IMR-90 (cell line): ENCODE measurements at regions not wholly inside any gene's neighbourhood (a gene's known extent, or its start where the extent isn't known, plus 50 kb on each side); places are given as distances from the start of the nearest gene placed in this dataset.

Source experiments
- ATAC-seq: fragments of 200-7000 bp; cut with Tn5 transposase; 2 replicates; pipeline ENCODE4 v1.9.1; 2020; ENCODE audit warnings: low read depth, mild to moderate bottlenecking, moderate library complexity
- BruUV-seq: library from RNA; stranded (reverse); fragments of 400-500 nt; replicated peaks from 2 replicates; lab custom pipeline; 2021; lab: Mats Ljungman, UMichigan
- CTCF ChIA-PET: fragments of 300-600 bp; formaldehyde crosslinking; extraction: SDS; loops from one replicate; lab custom pipeline; 2021; ENCODE audit warnings: antibody characterized with exemption; lab: Yijun Ruan, JAX
- POLR2A ChIA-PET: fragments of 300-600 bp; sonication (Branson Sonifier 250); formaldehyde crosslinking; loops from one replicate; lab custom pipeline; 2022; ENCODE audit warnings: antibody characterized with exemption; ENCODE audit not compliant: unreplicated experiment; lab: Charles Lee
- DNase-seq: peaks from one replicate; pipeline ENCODE4 v3.0.0; 2013
- H2AFZ ChIP-seq: replicated peaks from 2 replicates; pipeline ENCODE3; 2013; ENCODE audit warnings: low read length, mild to moderate bottlenecking; ENCODE audit not compliant: poor library complexity
- H2AK5ac ChIP-seq: 2 replicates; pipeline ENCODE4 v1.6.1; 2013; ENCODE audit warnings: low read depth, low read length, inconsistent platforms
- H2AK9ac ChIP-seq: replicated peaks from 2 replicates; pipeline ENCODE3; 2013; ENCODE audit warnings: mild to moderate bottlenecking, low read depth, low read length, moderate library complexity; ENCODE audit not compliant: poor library complexity
- H2BK120ac ChIP-seq: 2 replicates; pipeline ENCODE4 v1.6.1; 2013; ENCODE audit warnings: low read depth, low read length, inconsistent platforms
- H2BK15ac ChIP-seq: 3 replicates; pipeline ENCODE4 v1.6.1; 2013; ENCODE audit warnings: low read depth, low read length, inconsistent platforms
- H2BK20ac ChIP-seq: 2 replicates; pipeline ENCODE4 v1.6.1; 2013; ENCODE audit warnings: low read depth, mild to moderate bottlenecking, inconsistent platforms, low read length, moderate library complexity
- H2BK5ac ChIP-seq: 2 replicates; pipeline ENCODE4 v1.6.1; 2013; ENCODE audit warnings: mild to moderate bottlenecking, low read depth, low read length, inconsistent platforms; ENCODE audit not compliant: poor library complexity, severe bottlenecking
- H3K14ac ChIP-seq: replicated peaks from 2 replicates; pipeline ENCODE4 v1.6.1; 2013; ENCODE audit warnings: low read depth, low read length, inconsistent platforms
- H3K18ac ChIP-seq: 2 replicates; pipeline ENCODE4 v1.6.1; 2013; ENCODE audit warnings: low read depth, low read length, control low read depth
- H3K23ac ChIP-seq: 2 replicates; pipeline ENCODE4 v1.6.1; 2013; ENCODE audit warnings: low read depth, low read length, inconsistent platforms
- H3K27ac ChIP-seq: 2 replicates; pipeline ENCODE4 v1.5.1; 2013; ENCODE audit warnings: mild to moderate bottlenecking, control low read depth, low read length; ENCODE audit not compliant: insufficient read depth
- H3K27me3 ChIP-seq: 2 replicates; pipeline ENCODE4 v1.6.1; 2013; ENCODE audit warnings: low read length; ENCODE audit not compliant: control insufficient read depth, insufficient read depth
- H3K36me3 ChIP-seq: 2 replicates; pipeline ENCODE4 v1.6.1; 2013; ENCODE audit warnings: low read length, mixed read lengths; ENCODE audit not compliant: control insufficient read depth, insufficient read depth
- H3K4ac ChIP-seq: 2 replicates; pipeline ENCODE4 v1.6.1; 2013; ENCODE audit warnings: low read depth, low read length, inconsistent platforms
- H3K4me1 ChIP-seq: 2 replicates; pipeline ENCODE4 v1.6.1; 2013; ENCODE audit warnings: low read length, mixed read lengths; ENCODE audit not compliant: control insufficient read depth, insufficient read depth
- H3K4me2 ChIP-seq: 2 replicates; pipeline ENCODE4 v1.6.1; 2013; ENCODE audit warnings: low read depth, mild to moderate bottlenecking, control low read depth, low read length, moderate library complexity
- H3K4me3 ChIP-seq: 2 replicates; pipeline ENCODE4 v1.5.1; 2013; ENCODE audit warnings: low read depth, mild to moderate bottlenecking, control low read depth, low read length, moderate library complexity; ENCODE audit not compliant: insufficient read depth
- H3K56ac ChIP-seq: 2 replicates; pipeline ENCODE4 v1.6.1; 2013; ENCODE audit warnings: low read length, inconsistent platforms; ENCODE audit not compliant: insufficient read depth; ENCODE audit errors: extremely low read depth
- H3K79me1 ChIP-seq, 2 experiments: 2 replicates each; pipeline ENCODE4 v1.6.1; 2013; ENCODE audit warnings: low read length in 2 of 2, inconsistent platforms in 1 of 2, low read depth in 1 of 2
- H3K9ac ChIP-seq: 2 replicates; pipeline ENCODE4 v1.6.1; 2013; ENCODE audit warnings: low read depth, low read length, control low read depth
- H3K9me1 ChIP-seq: 2 replicates; pipeline ENCODE4 v1.6.1; 2013; ENCODE audit warnings: low read length, inconsistent platforms; ENCODE audit not compliant: insufficient read depth
- H3K9me3 ChIP-seq: 2 replicates; pipeline ENCODE4 v1.6.1; 2013; ENCODE audit warnings: low read length; ENCODE audit not compliant: control insufficient read depth, insufficient read depth
- H4K20me1 ChIP-seq: 2 replicates; pipeline ENCODE4 v1.6.1; 2013; ENCODE audit warnings: low read length, inconsistent platforms; ENCODE audit not compliant: insufficient read depth
- H4K5ac ChIP-seq: 2 replicates; pipeline ENCODE4 v1.6.1; 2013; ENCODE audit warnings: mild to moderate bottlenecking, low read depth, low read length, control low read depth
- H4K8ac ChIP-seq, 2 experiments: 2 replicates each; pipeline ENCODE4 v1.6.1; 2013; ENCODE audit warnings: low read depth in 2 of 2, low read length in 2 of 2, control low read depth in 1 of 2, inconsistent platforms in 1 of 2
- H4K91ac ChIP-seq: 2 replicates; pipeline ENCODE4 v1.6.1; 2013; ENCODE audit warnings: low read depth, low read length, inconsistent platforms; ENCODE audit not compliant: insufficient read depth
- MAZ ChIP-seq: IDR thresholded peaks from 2 replicates; pipeline ENCODE4 v1.6.1; 2012; ENCODE audit warnings: low read depth, mild to moderate bottlenecking, low read length, improper control_type of control experiment, moderate library complexity, borderline replicate concordance
- NFE2L2 ChIP-seq: fragments of 150-350 bp; IDR thresholded peaks from 2 replicates; pipeline ENCODE4 v1.6.1; 2016; ENCODE audit warnings: low read depth, mild to moderate bottlenecking, low read length
- RAD21 ChIP-seq: IDR thresholded peaks from 2 replicates; pipeline ENCODE4 v1.6.1; 2012; ENCODE audit warnings: low read length, improper control_type of control experiment
- WGBS, 2 experiments: methylation state at CpG; one replicate each; pipeline versions ENCODE4 v1.1.5 to v1.1.7; 2013; ENCODE audit warnings: missing lambda C conversion rate in 2 of 2; ENCODE audit not compliant: insufficient read length in 1 of 2; ENCODE audit errors: extremely low coverage in 2 of 2; 5-methylcytosine and 5-hydroxymethylcytosine counted together
- dilution Hi-C: fragments of 300-500 bp; cut with HindIII; formaldehyde crosslinking; loops from one replicate; pipeline ENCODE4 v1.14.3; 2018; ENCODE audit warnings: low sequenced_read_pairs; ENCODE audit not compliant: unreplicated experiment
- in situ Hi-C: fragments of 300-500 bp; cut with MboI; formaldehyde crosslinking; loops from 3 replicates; pipeline ENCODE4 v1.14.3; 2019; ENCODE audit warnings: low sequenced_read_pairs, inconsistent platforms, mixed read lengths
- intact Hi-C: fragments of 100-400 bp; cut with micrococcal nuclease; formaldehyde crosslinking; loops from 2 replicates; pipeline ENCODE4 v1.10.0; 2022
- TF ChIP-seq, protein P1 (sequence below): conservative IDR thresholded peaks from 2 replicates; pipeline ENCODE4 v1.5.1; 2012; ENCODE audit warnings: mild to moderate bottlenecking, low read depth, low read length, improper control_type of control experiment
- TF ChIP-seq, protein P2 (sequence below): fragments of 150-350 bp; IDR thresholded peaks from 2 replicates; pipeline ENCODE4 v1.6.1; 2016; ENCODE audit warnings: low read depth, mild to moderate bottlenecking, low read length, moderate library complexity, borderline replicate concordance

- no peak overlapping the region for H2AK9ac ChIP-seq
- H4K8ac ChIP-seq, result no peak overlapping the region
- H2BK120ac ChIP-seq, result no peak overlapping the region
- TF ChIP-seq, protein P1, sequence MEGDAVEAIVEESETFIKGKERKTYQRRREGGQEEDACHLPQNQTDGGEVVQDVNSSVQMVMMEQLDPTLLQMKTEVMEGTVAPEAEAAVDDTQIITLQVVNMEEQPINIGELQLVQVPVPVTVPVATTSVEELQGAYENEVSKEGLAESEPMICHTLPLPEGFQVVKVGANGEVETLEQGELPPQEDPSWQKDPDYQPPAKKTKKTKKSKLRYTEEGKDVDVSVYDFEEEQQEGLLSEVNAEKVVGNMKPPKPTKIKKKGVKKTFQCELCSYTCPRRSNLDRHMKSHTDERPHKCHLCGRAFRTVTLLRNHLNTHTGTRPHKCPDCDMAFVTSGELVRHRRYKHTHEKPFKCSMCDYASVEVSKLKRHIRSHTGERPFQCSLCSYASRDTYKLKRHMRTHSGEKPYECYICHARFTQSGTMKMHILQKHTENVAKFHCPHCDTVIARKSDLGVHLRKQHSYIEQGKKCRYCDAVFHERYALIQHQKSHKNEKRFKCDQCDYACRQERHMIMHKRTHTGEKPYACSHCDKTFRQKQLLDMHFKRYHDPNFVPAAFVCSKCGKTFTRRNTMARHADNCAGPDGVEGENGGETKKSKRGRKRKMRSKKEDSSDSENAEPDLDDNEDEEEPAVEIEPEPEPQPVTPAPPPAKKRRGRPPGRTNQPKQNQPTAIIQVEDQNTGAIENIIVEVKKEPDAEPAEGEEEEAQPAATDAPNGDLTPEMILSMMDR, result no peak
- TF ChIP-seq, protein P2, sequence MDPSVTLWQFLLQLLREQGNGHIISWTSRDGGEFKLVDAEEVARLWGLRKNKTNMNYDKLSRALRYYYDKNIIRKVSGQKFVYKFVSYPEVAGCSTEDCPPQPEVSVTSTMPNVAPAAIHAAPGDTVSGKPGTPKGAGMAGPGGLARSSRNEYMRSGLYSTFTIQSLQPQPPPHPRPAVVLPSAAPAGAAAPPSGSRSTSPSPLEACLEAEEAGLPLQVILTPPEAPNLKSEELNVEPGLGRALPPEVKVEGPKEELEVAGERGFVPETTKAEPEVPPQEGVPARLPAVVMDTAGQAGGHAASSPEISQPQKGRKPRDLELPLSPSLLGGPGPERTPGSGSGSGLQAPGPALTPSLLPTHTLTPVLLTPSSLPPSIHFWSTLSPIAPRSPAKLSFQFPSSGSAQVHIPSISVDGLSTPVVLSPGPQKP, result no peak
- TF ChIP-seq NFE2L2 (no peak), MAZ (no peak), RAD21 (no peak)
- in situ Hi-C loops, result no loop called here
- H3K27ac ChIP-seq, result no peak overlapping the region
- intact Hi-C loops, result no loop called here
- no peak overlapping the region for H4K91ac ChIP-seq
- H3K56ac ChIP-seq, result no peak overlapping the region
- DNase-seq (no peak), ATAC-seq (no peak)
- WGBS, 2 experiments, result no CpG with 5 or more reads among the region's 4 CpGs
- no peak overlapping the region for H2BK20ac ChIP-seq
- peaks cover 2% of the 10 kb centered on the region; the same call in 1 of the 2 replicates for H3K4me1 ChIP-seq
- no peaks in the 10 kb centered on the region for H3K36me3 ChIP-seq
- no peak overlapping the region for H3K18ac ChIP-seq
- H2AFZ ChIP-seq, result no peak overlapping the region
- H3K4me3 ChIP-seq, result no peak overlapping the region
- H3K79me1 ChIP-seq, result no peaks in the 10 kb centered on the region
- H2BK5ac ChIP-seq, result no peak overlapping the region
- no peak overlapping the region for H2AK5ac ChIP-seq
- H3K4me2 ChIP-seq, result no peak overlapping the region
- ChIA-PET CTCF (interaction anchor here (0.5 to 1.0 kb wide), 2 partner anchors 10 to 975 kb away, joined by 3 read pairs; no protein-coding TSS in a partner anchor), POLR2A (no interaction called here)
- H2BK15ac ChIP-seq, result no peak overlapping the region
- H3K9ac ChIP-seq, result no peak overlapping the region
- H3K9me1 ChIP-seq, result no peaks in the 10 kb centered on the region
- no peak overlapping the region for H3K4ac ChIP-seq
- dilution Hi-C loops, result no loop called here
- no peak overlapping the region for H4K5ac ChIP-seq
- H3K9me3 ChIP-seq, result no peaks in the 10 kb centered on the region
- peaks cover 55% of the 10 kb centered on the region for H3K27me3 ChIP-seq
- no TSS peak for BruUV-seq
- no peaks in the 10 kb centered on the region for H4K20me1 ChIP-seq
- no peak overlapping the region for H3K14ac ChIP-seq
- H3K23ac ChIP-seq, result no peak overlapping the region
These were observed 89.1 kb upstream of the NFIB start for GRCh38 chr9:14403081-14403480.
